DND-41 (cell line): ENCODE measurements at regions not wholly inside any gene's neighbourhood (a gene's known extent, or its start where the extent isn't known, plus 50 kb on each side); places are given as distances from the start of the nearest gene placed in this dataset.

Experiments used
- EZH2 ChIP-seq: IDR thresholded peaks from 3 replicates; pipeline ENCODE4 v1.6.1; 2012; ENCODE audit warnings: borderline replicate concordance, low read depth, mild to moderate bottlenecking, moderate library complexity, low read length, inconsistent platforms; ENCODE audit not compliant: severe bottlenecking
- TF ChIP-seq, protein P1 (sequence below): IDR thresholded peaks from 2 replicates; pipeline ENCODE4 v1.5.1; 2012; ENCODE audit warnings: borderline replicate concordance, low read length, moderate library complexity, mild to moderate bottlenecking; ENCODE audit not compliant: poor library complexity, severe bottlenecking; ENCODE audit errors: extremely low read depth

DNA sequence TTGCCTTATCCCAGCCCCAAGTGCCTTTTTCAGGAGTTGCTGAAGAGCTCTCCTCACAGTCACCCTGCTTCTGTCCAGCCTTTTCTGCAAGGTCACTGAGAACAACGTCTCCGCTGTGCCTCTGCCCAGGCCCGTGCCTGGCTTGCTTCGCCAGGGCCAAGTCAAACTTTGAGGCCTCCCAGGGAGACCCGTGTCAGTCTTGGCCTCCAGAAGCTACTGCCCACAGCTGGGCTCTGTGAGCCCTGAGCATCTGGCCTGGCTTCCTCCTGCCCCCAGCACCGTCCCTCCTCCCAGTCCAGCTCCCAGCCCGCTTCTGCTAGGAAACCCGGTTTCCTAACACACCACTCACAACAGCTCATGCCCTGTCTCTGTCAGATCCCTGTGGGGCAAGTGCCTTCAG lies 165.9 kb downstream of the TEX29 start:
- TF ChIP-seq, protein P1, sequence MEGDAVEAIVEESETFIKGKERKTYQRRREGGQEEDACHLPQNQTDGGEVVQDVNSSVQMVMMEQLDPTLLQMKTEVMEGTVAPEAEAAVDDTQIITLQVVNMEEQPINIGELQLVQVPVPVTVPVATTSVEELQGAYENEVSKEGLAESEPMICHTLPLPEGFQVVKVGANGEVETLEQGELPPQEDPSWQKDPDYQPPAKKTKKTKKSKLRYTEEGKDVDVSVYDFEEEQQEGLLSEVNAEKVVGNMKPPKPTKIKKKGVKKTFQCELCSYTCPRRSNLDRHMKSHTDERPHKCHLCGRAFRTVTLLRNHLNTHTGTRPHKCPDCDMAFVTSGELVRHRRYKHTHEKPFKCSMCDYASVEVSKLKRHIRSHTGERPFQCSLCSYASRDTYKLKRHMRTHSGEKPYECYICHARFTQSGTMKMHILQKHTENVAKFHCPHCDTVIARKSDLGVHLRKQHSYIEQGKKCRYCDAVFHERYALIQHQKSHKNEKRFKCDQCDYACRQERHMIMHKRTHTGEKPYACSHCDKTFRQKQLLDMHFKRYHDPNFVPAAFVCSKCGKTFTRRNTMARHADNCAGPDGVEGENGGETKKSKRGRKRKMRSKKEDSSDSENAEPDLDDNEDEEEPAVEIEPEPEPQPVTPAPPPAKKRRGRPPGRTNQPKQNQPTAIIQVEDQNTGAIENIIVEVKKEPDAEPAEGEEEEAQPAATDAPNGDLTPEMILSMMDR = no peak
- no peak for TF ChIP-seq EZH2
